ENCODE measurements at regions not wholly inside any gene's neighbourhood (a gene's known extent, or its start where the extent isn't known, plus 50 kb on each side); places are given as distances from the start of the nearest gene placed in this dataset.

GRCh38 chr12:98144953-98145352 is 370.4 kb upstream of the TMPO start:
- Histone ChIP-seq H3K9me3 (no peaks in the 10 kb centered on the region), H3K4me3 (no peak overlapping the region), H3K27me3 (no peaks in the 10 kb centered on the region), H3K4me1 (no peaks in the 10 kb centered on the region), H3K36me3 (no peaks in the 10 kb centered on the region), H3K27ac (no peak overlapping the region)
- intact Hi-C loops (cut with DNase I; ENCODE audit: low total_unique reads) (no loop called here), in situ Hi-C loops (cut with MboI; ENCODE audit: low sequenced_read_pairs in 4 of 4) (no loop called here)
- TF ChIP-seq POLR2A (IDR thresholded peaks at IDR 0.05) (no peak), CTCF (IDR thresholded peaks at IDR 0.05 in 4 of 5, conservative IDR thresholded peaks at IDR 0.05 in 1 of 5) (no peak)
- DNase-seq (no peak), ATAC-seq (no peak)

GRCh38 chr12:98146043-98146442 is 369.3 kb upstream of the TMPO start:
- in situ Hi-C loops (cut with MboI; ENCODE audit: low sequenced_read_pairs in 4 of 4): no loop called here
- ATAC-seq (no peak), DNase-seq (no peak)
- Histone ChIP-seq H3K27me3 (no peaks in the 10 kb centered on the region), H3K27ac (no peak overlapping the region), H3K9me3 (no peaks in the 10 kb centered on the region), H3K36me3 (no peaks in the 10 kb centered on the region), H3K4me1 (no peaks in the 10 kb centered on the region), H3K4me3 (no peak overlapping the region)
- TF ChIP-seq CTCF (IDR thresholded peaks at IDR 0.05 in 4 of 5, conservative IDR thresholded peaks at IDR 0.05 in 1 of 5) (no peak), POLR2A (IDR thresholded peaks at IDR 0.05) (no peak)
- intact Hi-C loops (cut with DNase I; ENCODE audit: low total_unique reads): no loop called here

- intact Hi-C loops (cut with DNase I; ENCODE audit: low total_unique reads) (no loop called here), in situ Hi-C loops (cut with MboI; ENCODE audit: low sequenced_read_pairs in 4 of 4) (no loop called here)
- no peak for DNase-seq
- H3K36me3 ChIP-seq: no peaks in the 10 kb centered on the region
- no peak overlapping the region for H3K27ac ChIP-seq
- no peak for ATAC-seq
- H3K9me3 ChIP-seq: no peaks in the 10 kb centered on the region
- no peaks in the 10 kb centered on the region for H3K4me1 ChIP-seq
- H3K4me3 ChIP-seq: no peak overlapping the region
- no peaks in the 10 kb centered on the region for H3K27me3 ChIP-seq
- TF ChIP-seq POLR2A (IDR thresholded peaks at IDR 0.05) (no peak), CTCF (IDR thresholded peaks at IDR 0.05 in 4 of 5, conservative IDR thresholded peaks at IDR 0.05 in 1 of 5) (no peak)
Measured at GRCh38 chr12:98146487-98146886, 368.9 kb upstream of the TMPO start.

- in situ Hi-C loops (cut with MboI; ENCODE audit: low sequenced_read_pairs in 4 of 4) (no loop called here), intact Hi-C loops (cut with DNase I; ENCODE audit: low total_unique reads) (no loop called here)
- no peaks in the 10 kb centered on the region for H3K4me1 ChIP-seq
- no peak overlapping the region for H3K27ac ChIP-seq
- no peaks in the 10 kb centered on the region for H3K27me3 ChIP-seq
- no peak for ATAC-seq
- no peak overlapping the region for H3K4me3 ChIP-seq
- DNase-seq: no peak
- H3K9me3 ChIP-seq: no peaks in the 10 kb centered on the region
- no peaks in the 10 kb centered on the region for H3K36me3 ChIP-seq
- TF ChIP-seq POLR2A (IDR thresholded peaks at IDR 0.05): no peak
- no peak for TF ChIP-seq CTCF (IDR thresholded peaks at IDR 0.05 in 4 of 5, conservative IDR thresholded peaks at IDR 0.05 in 1 of 5)
Measured at GRCh38 chr12:98149270-98149669, 366.1 kb upstream of the TMPO start.

- Histone ChIP-seq H3K9me3 (no peaks in the 10 kb centered on the region), H3K4me1 (no peaks in the 10 kb centered on the region), H3K27ac (no peak overlapping the region), H3K36me3 (no peaks in the 10 kb centered on the region), H3K4me3 (no peak overlapping the region), H3K27me3 (no peaks in the 10 kb centered on the region)
- in situ Hi-C loops (cut with MboI; ENCODE audit: low sequenced_read_pairs in 4 of 4) (no loop called here), intact Hi-C loops (cut with DNase I; ENCODE audit: low total_unique reads) (no loop called here)
- DNase-seq (no peak), ATAC-seq (no peak)
- TF ChIP-seq CTCF (IDR thresholded peaks at IDR 0.05 in 4 of 5, conservative IDR thresholded peaks at IDR 0.05 in 1 of 5) (no peak), POLR2A (IDR thresholded peaks at IDR 0.05) (no peak)
Measured at GRCh38 chr12:98149691-98150210, 365.6 kb upstream of the TMPO start.
